PC-9 (cell line): ENCODE measurements at regions not wholly inside any gene's neighbourhood (a gene's known extent, or its start where the extent isn't known, plus 50 kb on each side); places are given as distances from the start of the nearest gene placed in this dataset.

Experiments used
- BruUV-seq: library from RNA; stranded (reverse); fragments of 400-500 nt; replicated peaks from 2 replicates; lab custom pipeline; 2021; lab: Mats Ljungman, UMichigan
- CTCF ChIA-PET: fragments of 300-600 bp; sonication (Branson Sonifier 250); formaldehyde crosslinking; loops from one replicate; lab custom pipeline; 2022; ENCODE audit warnings: antibody characterized with exemption; lab: Charles Lee
- POLR2A ChIA-PET: fragments of 300-600 bp; sonication (Branson Sonifier 250); formaldehyde crosslinking; loops from one replicate; lab custom pipeline; 2022; ENCODE audit warnings: antibody characterized with exemption; ENCODE audit not compliant: unreplicated experiment; lab: Charles Lee
- DNase-seq, 2 experiments: peaks; one replicate each; pipeline versions ENCODE4 v3.0.0 to v3.0.0-alpha.2; 2015 to 2022; ENCODE audit warnings: mixed read lengths in 1 of 2
- H2AFZ ChIP-seq: fragments of 200-600 bp; sonication (generic); 2 replicates; pipeline ENCODE4 v1.8.1; 2017; ENCODE audit warnings: antibody characterized with exemption
- H3F3A ChIP-seq: fragments of 200-600 bp; sonication (generic); 2 replicates; pipeline ENCODE4 v1.8.1; 2017; ENCODE audit warnings: antibody characterized with exemption, mild to moderate bottlenecking, low read depth; ENCODE audit not compliant: insufficient read depth
- H3K27ac ChIP-seq: fragments of 200-600 bp; sonication (generic); 2 replicates; pipeline ENCODE4 v1.6.1; 2016; ENCODE audit warnings: mixed run types
- H3K27me3 ChIP-seq: fragments of 200-600 bp; sonication (generic); 2 replicates; pipeline ENCODE4 v1.6.1; 2016; ENCODE audit warnings: low read depth, mixed run types; ENCODE audit not compliant: insufficient read depth
- H3K36me3 ChIP-seq: fragments of 200-600 bp; sonication (generic); 2 replicates; pipeline ENCODE4 v1.6.1; 2016; ENCODE audit warnings: low read depth, mixed run types
- H3K4me1 ChIP-seq: fragments of 200-600 bp; sonication (generic); replicated peaks from 2 replicates; pipeline ENCODE4 v1.6.1; 2016; ENCODE audit warnings: mixed run types; ENCODE audit not compliant: insufficient read depth
- H3K4me2 ChIP-seq: fragments of 200-600 bp; sonication (generic); 2 replicates; pipeline ENCODE4 v1.6.1; 2017; ENCODE audit warnings: mixed run types
- H3K4me3 ChIP-seq: fragments of 200-600 bp; sonication (generic); 2 replicates; pipeline ENCODE4 v1.6.1; 2016; ENCODE audit warnings: mixed run types
- H3K79me2 ChIP-seq: fragments of 200-600 bp; sonication (generic); 2 replicates; pipeline ENCODE4 v1.6.1; 2017; ENCODE audit warnings: low read depth, mixed run types
- H3K9me2 ChIP-seq: fragments of 200-600 bp; sonication (generic); 2 replicates; pipeline ENCODE4 v1.8.1; 2017; ENCODE audit warnings: mild to moderate bottlenecking; ENCODE audit not compliant: insufficient read depth
- H3K9me3 ChIP-seq: fragments of 200-600 bp; sonication (generic); 2 replicates; pipeline ENCODE4 v1.8.1; 2016; ENCODE audit warnings: low read depth; ENCODE audit not compliant: insufficient read depth
- H4K20me1 ChIP-seq: fragments of 200-600 bp; sonication (generic); 2 replicates; pipeline ENCODE4 v1.8.1; 2017; ENCODE audit not compliant: insufficient read depth
- EZH2 ChIP-seq: fragments of 200-600 bp; sonication (generic); IDR thresholded peaks from 2 replicates; pipeline ENCODE4 v1.8.0; 2017; ENCODE audit warnings: antibody characterized with exemption, low read depth
- intact Hi-C: fragments of 100-400 bp; cut with micrococcal nuclease; formaldehyde crosslinking; loops from one replicate; pipeline ENCODE4 v1.10.0; 2022; ENCODE audit not compliant: unreplicated experiment
- TF ChIP-seq, protein P1 (sequence below): fragments of 200-600 bp; sonication (generic); conservative IDR thresholded peaks from 2 replicates; pipeline ENCODE4 v1.6.1; 2017; ENCODE audit warnings: mixed run types, antibody characterized with exemption, mild to moderate bottlenecking, moderate library complexity

DNA sequence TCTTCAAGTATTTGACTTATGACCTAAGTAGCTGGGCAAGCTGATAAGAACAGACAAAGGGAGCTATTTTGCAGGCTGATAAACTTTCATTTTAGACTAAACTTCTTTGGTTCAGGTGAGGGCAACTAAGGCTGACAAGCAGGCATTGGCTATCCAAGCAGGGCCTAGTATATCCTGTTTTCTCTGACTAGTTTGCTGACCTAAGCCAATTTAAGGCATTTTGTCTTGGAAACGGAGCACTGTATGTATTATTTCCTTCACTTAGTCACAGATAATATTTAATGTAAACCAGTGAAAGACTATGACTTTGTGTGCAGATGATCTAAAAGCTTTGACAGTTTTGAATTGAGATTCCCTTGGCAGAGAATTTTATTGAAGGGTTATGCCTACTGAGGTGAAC, 172.5 kb downstream of the POU4F1 start:
- Histone ChIP-seq H3K4me1 (no peaks in the 10 kb centered on the region), H2AFZ (no peak overlapping the region), H3K4me2 (no peak overlapping the region), H3K9me3 (no peaks in the 10 kb centered on the region), H3K9me2 (no peaks in the 10 kb centered on the region), H3F3A (no peaks in the 10 kb centered on the region), H3K4me3 (no peak overlapping the region), H3K27me3 (no peaks in the 10 kb centered on the region), H3K36me3 (no peaks in the 10 kb centered on the region), H3K79me2 (no peaks in the 10 kb centered on the region), H3K27ac (no peak overlapping the region), H4K20me1 (no peaks in the 10 kb centered on the region)
- no TSS peak for BruUV-seq
- ChIA-PET POLR2A (no interaction called here), CTCF (no interaction called here)
- intact Hi-C loops = no loop called here
- no peak for DNase-seq
- no peak for TF ChIP-seq EZH2
- TF ChIP-seq, protein P1, sequence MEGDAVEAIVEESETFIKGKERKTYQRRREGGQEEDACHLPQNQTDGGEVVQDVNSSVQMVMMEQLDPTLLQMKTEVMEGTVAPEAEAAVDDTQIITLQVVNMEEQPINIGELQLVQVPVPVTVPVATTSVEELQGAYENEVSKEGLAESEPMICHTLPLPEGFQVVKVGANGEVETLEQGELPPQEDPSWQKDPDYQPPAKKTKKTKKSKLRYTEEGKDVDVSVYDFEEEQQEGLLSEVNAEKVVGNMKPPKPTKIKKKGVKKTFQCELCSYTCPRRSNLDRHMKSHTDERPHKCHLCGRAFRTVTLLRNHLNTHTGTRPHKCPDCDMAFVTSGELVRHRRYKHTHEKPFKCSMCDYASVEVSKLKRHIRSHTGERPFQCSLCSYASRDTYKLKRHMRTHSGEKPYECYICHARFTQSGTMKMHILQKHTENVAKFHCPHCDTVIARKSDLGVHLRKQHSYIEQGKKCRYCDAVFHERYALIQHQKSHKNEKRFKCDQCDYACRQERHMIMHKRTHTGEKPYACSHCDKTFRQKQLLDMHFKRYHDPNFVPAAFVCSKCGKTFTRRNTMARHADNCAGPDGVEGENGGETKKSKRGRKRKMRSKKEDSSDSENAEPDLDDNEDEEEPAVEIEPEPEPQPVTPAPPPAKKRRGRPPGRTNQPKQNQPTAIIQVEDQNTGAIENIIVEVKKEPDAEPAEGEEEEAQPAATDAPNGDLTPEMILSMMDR = no peak

DNA sequence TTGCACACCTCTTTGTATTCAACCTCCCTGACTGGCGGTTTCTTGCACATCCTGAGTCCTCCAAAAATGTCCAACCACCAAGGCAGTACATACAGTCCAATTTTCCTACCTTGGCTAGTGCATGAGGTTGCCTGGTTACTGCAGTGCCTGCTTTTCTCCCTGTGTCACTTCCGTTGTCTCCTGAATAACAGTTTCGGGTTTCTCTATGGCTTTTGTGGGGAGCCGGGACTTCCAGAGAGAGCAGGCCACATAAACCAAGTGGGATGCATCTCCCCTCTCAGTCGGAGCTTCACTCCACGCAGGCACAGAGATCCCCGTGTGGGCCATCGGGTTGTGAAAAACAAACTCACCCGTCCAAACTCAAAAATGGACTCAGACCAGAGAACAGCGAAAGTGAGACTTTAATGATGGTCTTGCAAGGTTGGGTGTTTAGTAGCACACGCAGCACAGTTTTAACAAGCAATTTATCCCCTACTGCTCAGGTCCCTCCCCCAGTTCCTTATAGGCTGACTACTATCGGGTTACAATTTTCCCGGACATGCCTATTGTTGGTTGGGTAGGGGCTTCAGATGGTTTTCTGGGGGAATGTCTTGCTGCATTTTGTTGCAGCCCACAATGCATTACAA, 173.1 kb downstream of the POU4F1 start:
- H3K4me3 ChIP-seq = no peak overlapping the region
- H3K36me3 ChIP-seq = no peaks in the 10 kb centered on the region
- H3K9me3 ChIP-seq = no peaks in the 10 kb centered on the region
- no peak overlapping the region for H2AFZ ChIP-seq
- ChIA-PET CTCF (no interaction called here), POLR2A (no interaction called here)
- no peak overlapping the region for H3K27ac ChIP-seq
- TF ChIP-seq, protein P1 = no peak
- DNase-seq = no peak
- no peaks in the 10 kb centered on the region for H3K9me2 ChIP-seq
- no peaks in the 10 kb centered on the region for H3F3A ChIP-seq
- H4K20me1 ChIP-seq = no peaks in the 10 kb centered on the region
- no peaks in the 10 kb centered on the region for H3K79me2 ChIP-seq
- H3K4me1 ChIP-seq = no peaks in the 10 kb centered on the region
- no peaks in the 10 kb centered on the region for H3K27me3 ChIP-seq
- BruUV-seq = no TSS peak
- intact Hi-C loops = no loop called here
- H3K4me2 ChIP-seq = no peak overlapping the region

DNA sequence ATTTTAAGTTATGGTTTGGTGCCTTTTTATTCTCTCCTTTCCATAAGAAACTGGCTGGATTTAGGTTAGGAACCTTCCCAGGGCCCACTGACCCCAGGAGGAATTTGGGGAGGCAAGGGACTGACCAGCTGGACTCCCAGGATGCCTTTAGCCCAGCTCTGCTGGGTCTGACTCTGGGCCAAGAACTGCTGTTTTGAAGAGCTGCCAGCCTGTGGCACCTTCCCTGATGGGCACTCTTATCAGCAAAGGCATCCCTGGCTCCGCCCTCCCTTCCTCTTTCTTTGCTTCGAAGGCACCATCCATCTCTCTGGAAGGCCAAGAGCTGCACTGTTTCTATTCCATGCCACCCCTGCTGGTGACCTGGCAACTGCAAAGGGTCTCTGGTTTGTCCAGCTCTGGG, 174.7 kb downstream of the POU4F1 start:
- Histone ChIP-seq H3K4me1 (no peaks in the 10 kb centered on the region), H3K27ac (no peak overlapping the region), H3K4me3 (no peak overlapping the region), H3K9me3 (no peaks in the 10 kb centered on the region), H3K36me3 (no peaks in the 10 kb centered on the region), H2AFZ (no peak overlapping the region), H4K20me1 (no peaks in the 10 kb centered on the region), H3K27me3 (no peaks in the 10 kb centered on the region), H3K79me2 (no peaks in the 10 kb centered on the region), H3K4me2 (no peak overlapping the region), H3K9me2 (no peaks in the 10 kb centered on the region), H3F3A (no peaks in the 10 kb centered on the region)
- ChIA-PET POLR2A (no interaction called here), CTCF (no interaction called here)
- BruUV-seq = no TSS peak
- intact Hi-C loops = no loop called here
- no peak for TF ChIP-seq EZH2
- TF ChIP-seq, protein P1 = no peak
- DNase-seq = no peak
